C4-2B (cell line): ENCODE measurements at regions not wholly inside any gene's neighbourhood (a gene's known extent, or its start where the extent isn't known, plus 50 kb on each side); places are given as distances from the start of the nearest gene placed in this dataset.

Experiments
- CTCF ChIP-seq: fragments of 450-650 bp; conservative IDR thresholded peaks from 2 replicates; pipeline ENCODE4 v1.5.1; 2017; ENCODE audit warnings: mild to moderate bottlenecking
- ZFX ChIP-seq: fragments of 450-650 bp; IDR thresholded peaks from 2 replicates; pipeline ENCODE4 v1.6.1; 2017

GRCh38 chr5:127210042-127210441 lies 80.6 kb upstream of the MEGF10 start:
- TF ChIP-seq CTCF (no peak), ZFX (no peak)
